Endothelial cell of umbilical vein (primary cell): ENCODE measurements at regions not wholly inside any gene's neighbourhood (a gene's known extent, or its start where the extent isn't known, plus 50 kb on each side); places are given as distances from the start of the nearest gene placed in this dataset.

Experiments
- BruUV-seq: library from RNA; stranded (reverse); fragments of 400-500 nt; replicated peaks from 2 replicates; lab custom pipeline; 2021; lab: Mats Ljungman, UMichigan
- CTCF ChIA-PET: fragments of 300-600, 350-600 bp; sonication (Branson Sonifier 250); formaldehyde crosslinking; loops from one replicate; lab custom pipeline; 2021; ENCODE audit warnings: antibody characterized with exemption, inconsistent platforms; lab: Charles Lee
- POLR2A ChIA-PET: fragments of 300-600, 350-600 bp; sonication (Branson Sonifier 250); formaldehyde crosslinking; loops from one replicate; lab custom pipeline; 2021; ENCODE audit warnings: antibody characterized with exemption, inconsistent platforms; lab: Charles Lee
- DNase-seq: peaks from one replicate; pipeline ENCODE4 v3.0.0-alpha.2; 2011; ENCODE audit warnings: low read depth, low spot score
- FAIRE-seq: peaks from 2 replicates; lab custom pipeline; 2011; peaks lifted over from hg19 to GRCh38; lab: Jason Lieb, UNC
- H2AFZ ChIP-seq: 2 replicates; pipeline ENCODE4 v1.6.0; 2012; ENCODE audit warnings: low read depth, low read length, control low read depth, inconsistent platforms
- H3K27ac ChIP-seq: 2 replicates; pipeline ENCODE4 v1.5.1; 2011; ENCODE audit warnings: low read depth, mild to moderate bottlenecking, control low read depth, low read length, moderate library complexity; ENCODE audit not compliant: insufficient read depth
- H3K27me3 ChIP-seq, 2 experiments: 2 replicates each; pipeline versions ENCODE4 v1.6.0 to v1.6.1; 2011; ENCODE audit warnings: low read length in 2 of 2, mixed read lengths in 1 of 2; ENCODE audit not compliant: control insufficient read depth in 2 of 2, insufficient read depth in 2 of 2
- H3K36me3 ChIP-seq, 2 experiments: 2 replicates in 1 of 2; 3 replicates in 1 of 2; pipeline ENCODE4 v1.5.1; 2011; ENCODE audit warnings: low read length in 2 of 2, mild to moderate bottlenecking in 1 of 2, moderate library complexity in 1 of 2; ENCODE audit not compliant: control insufficient read depth in 2 of 2, insufficient read depth in 2 of 2; ENCODE audit errors: extremely low read depth in 1 of 2
- H3K4me1 ChIP-seq: 3 replicates; pipeline ENCODE4 v1.5.1; 2011; ENCODE audit warnings: mild to moderate bottlenecking, low read length; ENCODE audit not compliant: control insufficient read depth, insufficient read depth; ENCODE audit errors: extremely low read depth
- H3K4me2 ChIP-seq: 2 replicates; pipeline ENCODE4 v1.6.1; 2011; ENCODE audit warnings: low read length, control low read depth, mixed read lengths; ENCODE audit not compliant: insufficient read depth
- H3K4me3 ChIP-seq, 3 experiments: fragments of 200-600 bp in 1 of 3; sonication (generic), shearing (Covaris generic) in 1 of 3; replicated peaks in 1 of 3; 2 replicates each; pipeline ENCODE4 v1.5.1; 2011 to 2016; ENCODE audit warnings: control low read depth in 3 of 3, low read length in 3 of 3, mild to moderate bottlenecking in 2 of 3, inconsistent platforms in 1 of 3, low read depth in 1 of 3, moderate library complexity in 1 of 3; ENCODE audit not compliant: insufficient read depth in 1 of 3
- H3K79me2 ChIP-seq: 2 replicates; pipeline ENCODE4 v1.6.0; 2012; ENCODE audit warnings: low read length, inconsistent platforms; ENCODE audit not compliant: control insufficient read depth, insufficient read depth
- H3K9ac ChIP-seq: replicated peaks from 2 replicates; pipeline ENCODE3; 2011; ENCODE audit warnings: low read length, control low read depth; ENCODE audit not compliant: insufficient read depth; ENCODE audit errors: extremely low read depth
- H3K9me1 ChIP-seq: replicated peaks from 3 replicates; pipeline ENCODE4 v1.6.0; 2011; ENCODE audit warnings: mild to moderate bottlenecking, low read length; ENCODE audit not compliant: control insufficient read depth, insufficient read depth; ENCODE audit errors: extremely low read depth
- H3K9me3 ChIP-seq: replicated peaks from 2 replicates; pipeline ENCODE4 v1.5.1; 2012; ENCODE audit warnings: low read length, inconsistent platforms; ENCODE audit not compliant: control insufficient read depth, insufficient read depth
- H4K20me1 ChIP-seq: replicated peaks from 2 replicates; pipeline ENCODE3; 2011; ENCODE audit warnings: mild to moderate bottlenecking, low read length; ENCODE audit not compliant: control insufficient read depth, insufficient read depth; ENCODE audit errors: extremely low read depth
- EZH2 ChIP-seq: IDR thresholded peaks from 2 replicates; pipeline ENCODE4 v1.6.1; 2012; ENCODE audit warnings: borderline replicate concordance, low read depth, mild to moderate bottlenecking, moderate library complexity, low read length, inconsistent platforms; ENCODE audit not compliant: severe bottlenecking
- FOS ChIP-seq: IDR thresholded peaks from 2 replicates; pipeline ENCODE4 v1.6.1; 2011; ENCODE audit warnings: mild to moderate bottlenecking, low read length, moderate library complexity, borderline replicate concordance; ENCODE audit not compliant: insufficient read depth
- GATA2 ChIP-seq: IDR thresholded peaks from 2 replicates; pipeline ENCODE4 v1.7.0; 2011; ENCODE audit warnings: low read depth, mild to moderate bottlenecking, moderate library complexity, mixed read lengths, low read length; ENCODE audit not compliant: insufficient read length, insufficient read depth
- JUN ChIP-seq: IDR thresholded peaks from 2 replicates; pipeline ENCODE4 v1.6.1; 2011; ENCODE audit warnings: borderline replicate concordance, low read depth; ENCODE audit not compliant: insufficient read length, insufficient read depth
- MAX ChIP-seq: IDR thresholded peaks from 2 replicates; pipeline ENCODE4 v1.6.1; 2011; ENCODE audit not compliant: insufficient read depth, insufficient read length
- MYC ChIP-seq: IDR thresholded peaks from one replicate; pipeline ENCODE4 v1.6.1; 2011; ENCODE audit warnings: mild to moderate bottlenecking, low read depth, low read length
- POLR2A ChIP-seq: IDR thresholded peaks from 2 replicates; pipeline ENCODE4 v1.6.1; 2012; ENCODE audit warnings: low read depth, mild to moderate bottlenecking, control low read depth, low read length
- POLR2AphosphoS5 ChIP-seq: IDR thresholded peaks from 2 replicates; pipeline ENCODE4 v1.6.1; 2012; ENCODE audit warnings: low read depth, mild to moderate bottlenecking, control low read depth, low read length, moderate library complexity; ENCODE audit not compliant: insufficient read depth
- dilution Hi-C: fragments of 300-500 bp; cut with MboI; formaldehyde crosslinking; loops from one replicate; pipeline ENCODE4 v1.15.0; 2019; ENCODE audit warnings: low sequenced_read_pairs; ENCODE audit not compliant: extremely low pct_ligation_motif_present
- intact Hi-C: fragments of 100-400 bp; cut with micrococcal nuclease; formaldehyde crosslinking; loops from one replicate; pipeline ENCODE4 v1.10.0; 2022
- TF ChIP-seq, protein P1 (sequence below), 2 donors: IDR thresholded peaks; 1 replicate in 1 of 2; 2 replicates in 1 of 2; pipeline ENCODE4 v1.5.1; 2011; ENCODE audit warnings: low read length in 2 of 2, mild to moderate bottlenecking in 2 of 2, moderate library complexity in 2 of 2, control low read depth in 1 of 2, inconsistent platforms in 1 of 2, low read depth in 1 of 2; ENCODE audit not compliant: insufficient read depth in 1 of 2; ENCODE audit errors: extremely low read depth in 1 of 2

DNA sequence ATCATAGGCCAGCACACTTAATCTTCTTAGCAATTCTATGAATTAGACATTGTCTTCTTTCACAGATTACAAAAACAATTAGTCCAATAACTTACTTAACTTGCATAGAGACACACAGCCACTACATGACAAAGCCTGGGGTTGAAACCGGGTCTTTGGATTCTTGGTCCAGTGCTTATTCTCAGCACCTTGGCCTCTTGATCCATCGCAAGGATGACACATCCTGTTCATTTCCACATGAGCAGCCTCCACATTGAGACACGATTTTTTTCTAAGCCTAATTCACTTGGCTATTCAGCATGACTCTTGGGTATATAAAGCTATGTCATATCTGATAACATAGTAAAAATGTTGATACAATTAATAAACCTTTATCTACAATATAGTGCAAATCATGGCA lies 221.0 kb upstream of the FOXD3 start:
- H3K36me3 ChIP-seq, result no peaks in the 10 kb centered on the region
- dilution Hi-C loops, result no loop called here

More for the DNA sequence above, 221.0 kb upstream of the FOXD3 start:
- CTCF ChIA-PET, result no interaction called here
- H3K9me3 ChIP-seq, result no peaks in the 10 kb centered on the region
- peaks cover 2 to 6% of the 10 kb centered on the region in 2 experiments for H3K27me3 ChIP-seq
- no TSS peak for BruUV-seq
- TF ChIP-seq JUN (no peak), GATA2 (no peak), POLR2A (no peak), MYC (no peak), FOS (no peak), MAX (no peak), EZH2 (no peak), POLR2AphosphoS5 (no peak)
- TF ChIP-seq, protein P1, sequence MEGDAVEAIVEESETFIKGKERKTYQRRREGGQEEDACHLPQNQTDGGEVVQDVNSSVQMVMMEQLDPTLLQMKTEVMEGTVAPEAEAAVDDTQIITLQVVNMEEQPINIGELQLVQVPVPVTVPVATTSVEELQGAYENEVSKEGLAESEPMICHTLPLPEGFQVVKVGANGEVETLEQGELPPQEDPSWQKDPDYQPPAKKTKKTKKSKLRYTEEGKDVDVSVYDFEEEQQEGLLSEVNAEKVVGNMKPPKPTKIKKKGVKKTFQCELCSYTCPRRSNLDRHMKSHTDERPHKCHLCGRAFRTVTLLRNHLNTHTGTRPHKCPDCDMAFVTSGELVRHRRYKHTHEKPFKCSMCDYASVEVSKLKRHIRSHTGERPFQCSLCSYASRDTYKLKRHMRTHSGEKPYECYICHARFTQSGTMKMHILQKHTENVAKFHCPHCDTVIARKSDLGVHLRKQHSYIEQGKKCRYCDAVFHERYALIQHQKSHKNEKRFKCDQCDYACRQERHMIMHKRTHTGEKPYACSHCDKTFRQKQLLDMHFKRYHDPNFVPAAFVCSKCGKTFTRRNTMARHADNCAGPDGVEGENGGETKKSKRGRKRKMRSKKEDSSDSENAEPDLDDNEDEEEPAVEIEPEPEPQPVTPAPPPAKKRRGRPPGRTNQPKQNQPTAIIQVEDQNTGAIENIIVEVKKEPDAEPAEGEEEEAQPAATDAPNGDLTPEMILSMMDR (IDR thresholded peaks at IDR 0.05; ENCODE audit: extremely low read depth in 1 of 2, insufficient read depth in 1 of 2, low read depth in 1 of 2, low read length in 2 of 2), result no peak
- H3K4me2 ChIP-seq, result no peak overlapping the region
- DNase-seq (no peak), FAIRE-seq (no peak)
- POLR2A ChIA-PET, result no interaction called here
- H3K4me3 ChIP-seq, result no peak overlapping the region
- H3K4me1 ChIP-seq, result no peaks in the 10 kb centered on the region
- no peaks in the 10 kb centered on the region for H3K79me2 ChIP-seq
- no peak overlapping the region for H2AFZ ChIP-seq
- no peak overlapping the region for H3K27ac ChIP-seq
- intact Hi-C loops, result no loop called here
- H4K20me1 ChIP-seq, result no peaks in the 10 kb centered on the region
- no peak overlapping the region for H3K9ac ChIP-seq
- no peaks in the 10 kb centered on the region for H3K9me1 ChIP-seq
